ENCODE measurements at regions not wholly inside any gene's neighbourhood (a gene's known extent, or its start where the extent isn't known, plus 50 kb on each side); places are given as distances from the start of the nearest gene placed in this dataset.
A peak's percentile ranks its signal among the peaks of the same experiment; 100 is the strongest.

DNA sequence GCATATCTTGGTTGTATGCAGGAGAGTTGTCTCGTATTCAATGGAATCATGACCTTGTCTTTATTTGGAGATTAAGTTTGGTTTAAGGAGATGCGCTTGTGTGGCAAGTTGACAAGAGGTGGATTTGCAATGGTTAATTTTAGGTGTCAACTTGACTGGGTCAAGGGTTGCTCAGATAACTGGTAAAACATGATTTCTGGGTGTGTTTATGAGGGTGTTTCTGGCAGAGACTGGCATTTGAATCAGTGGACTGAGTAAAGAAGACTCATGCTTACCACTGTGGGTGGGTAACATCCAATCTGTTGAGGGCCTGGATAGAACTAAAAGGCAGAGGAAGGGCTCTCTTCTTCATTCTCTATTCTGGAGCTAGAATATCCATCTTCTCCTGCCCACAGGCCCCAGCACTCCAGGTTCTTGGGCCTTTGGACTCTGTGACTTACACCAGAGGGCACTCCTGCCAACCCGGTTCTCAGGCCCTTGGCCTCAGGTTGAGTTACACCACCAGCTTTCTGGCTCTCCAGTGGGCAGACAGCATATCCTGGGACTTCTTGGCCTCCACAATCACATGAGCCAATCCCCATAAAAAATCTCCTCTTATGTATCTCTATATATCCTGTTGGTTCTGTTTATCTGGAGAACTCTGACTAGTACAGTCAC, 141.5 kb upstream of the ARID2 start:
- Histone ChIP-seq H3K36me3 (ENCODE audit: control insufficient read depth, insufficient read depth, low read length) (no peaks in the 10 kb centered on the region), H3K27me3 (replicated peaks; ENCODE audit: control insufficient read depth, insufficient read depth, low read length) (no peaks in the 10 kb centered on the region), H3K4me3 (replicated peaks; ENCODE audit: low read depth, low read length) (no peak overlapping the region)
- TF ChIP-seq, protein P1, sequence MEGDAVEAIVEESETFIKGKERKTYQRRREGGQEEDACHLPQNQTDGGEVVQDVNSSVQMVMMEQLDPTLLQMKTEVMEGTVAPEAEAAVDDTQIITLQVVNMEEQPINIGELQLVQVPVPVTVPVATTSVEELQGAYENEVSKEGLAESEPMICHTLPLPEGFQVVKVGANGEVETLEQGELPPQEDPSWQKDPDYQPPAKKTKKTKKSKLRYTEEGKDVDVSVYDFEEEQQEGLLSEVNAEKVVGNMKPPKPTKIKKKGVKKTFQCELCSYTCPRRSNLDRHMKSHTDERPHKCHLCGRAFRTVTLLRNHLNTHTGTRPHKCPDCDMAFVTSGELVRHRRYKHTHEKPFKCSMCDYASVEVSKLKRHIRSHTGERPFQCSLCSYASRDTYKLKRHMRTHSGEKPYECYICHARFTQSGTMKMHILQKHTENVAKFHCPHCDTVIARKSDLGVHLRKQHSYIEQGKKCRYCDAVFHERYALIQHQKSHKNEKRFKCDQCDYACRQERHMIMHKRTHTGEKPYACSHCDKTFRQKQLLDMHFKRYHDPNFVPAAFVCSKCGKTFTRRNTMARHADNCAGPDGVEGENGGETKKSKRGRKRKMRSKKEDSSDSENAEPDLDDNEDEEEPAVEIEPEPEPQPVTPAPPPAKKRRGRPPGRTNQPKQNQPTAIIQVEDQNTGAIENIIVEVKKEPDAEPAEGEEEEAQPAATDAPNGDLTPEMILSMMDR (IDR thresholded peaks at IDR 0.05; ENCODE audit: insufficient read depth, low read length, poor library complexity, severe bottlenecking): peak; percentile 15
- no peak for DNase-seq (ENCODE audit: extremely low read depth, insufficient read length)

GRCh38 chr12:45590646-45591045, 138.9 kb upstream of the ARID2 start:
- H3K36me3 ChIP-seq (ENCODE audit: control insufficient read depth, insufficient read depth, low read length): no peaks in the 10 kb centered on the region
- no peak for DNase-seq (ENCODE audit: extremely low read depth, insufficient read length)
- H3K27me3 ChIP-seq (replicated peaks; ENCODE audit: control insufficient read depth, insufficient read depth, low read length): no peaks in the 10 kb centered on the region
- TF ChIP-seq, protein P1 (IDR thresholded peaks at IDR 0.05; ENCODE audit: insufficient read depth, low read length, poor library complexity, severe bottlenecking): no peak
- H3K4me3 ChIP-seq (replicated peaks; ENCODE audit: low read depth, low read length): no peak overlapping the region

DNA sequence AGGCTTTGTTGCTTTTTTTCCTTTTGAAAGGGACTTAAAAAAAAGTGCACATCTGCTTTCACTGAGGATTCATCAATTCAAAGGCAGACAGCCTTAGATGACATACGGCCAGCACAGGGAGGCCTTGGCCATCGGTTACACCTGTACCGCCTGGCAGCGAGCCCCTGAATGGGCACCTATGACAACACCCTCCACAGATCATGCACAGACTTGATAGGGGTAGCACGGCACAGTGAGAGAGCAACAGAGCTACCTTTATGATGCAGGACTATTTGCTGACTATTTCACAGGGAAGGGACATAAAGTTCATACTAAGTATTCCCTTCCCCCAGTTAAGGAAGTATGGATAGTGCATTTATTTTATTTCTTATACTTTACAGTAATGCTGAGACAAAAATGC, 137.9 kb upstream of the ARID2 start:
- no peak for DNase-seq (ENCODE audit: extremely low read depth, insufficient read length)
- Histone ChIP-seq H3K36me3 (ENCODE audit: control insufficient read depth, insufficient read depth, low read length) (no peaks in the 10 kb centered on the region), H3K27me3 (replicated peaks; ENCODE audit: control insufficient read depth, insufficient read depth, low read length) (no peaks in the 10 kb centered on the region), H3K4me3 (replicated peaks; ENCODE audit: low read depth, low read length) (no peak overlapping the region)
- TF ChIP-seq, protein P1 (IDR thresholded peaks at IDR 0.05; ENCODE audit: insufficient read depth, low read length, poor library complexity, severe bottlenecking): no peak

- TF ChIP-seq, protein P1 (IDR thresholded peaks at IDR 0.05; ENCODE audit: insufficient read depth, low read length, poor library complexity, severe bottlenecking): no peak
- Histone ChIP-seq H3K36me3 (ENCODE audit: control insufficient read depth, insufficient read depth, low read length) (no peaks in the 10 kb centered on the region), H3K4me3 (replicated peaks; ENCODE audit: low read depth, low read length) (no peak overlapping the region), H3K27me3 (replicated peaks; ENCODE audit: control insufficient read depth, insufficient read depth, low read length) (no peaks in the 10 kb centered on the region)
- no peak for DNase-seq (ENCODE audit: extremely low read depth, insufficient read length)
These were observed 133.1 kb upstream of the ARID2 start for GRCh38 chr12:45596366-45596765.

DNA sequence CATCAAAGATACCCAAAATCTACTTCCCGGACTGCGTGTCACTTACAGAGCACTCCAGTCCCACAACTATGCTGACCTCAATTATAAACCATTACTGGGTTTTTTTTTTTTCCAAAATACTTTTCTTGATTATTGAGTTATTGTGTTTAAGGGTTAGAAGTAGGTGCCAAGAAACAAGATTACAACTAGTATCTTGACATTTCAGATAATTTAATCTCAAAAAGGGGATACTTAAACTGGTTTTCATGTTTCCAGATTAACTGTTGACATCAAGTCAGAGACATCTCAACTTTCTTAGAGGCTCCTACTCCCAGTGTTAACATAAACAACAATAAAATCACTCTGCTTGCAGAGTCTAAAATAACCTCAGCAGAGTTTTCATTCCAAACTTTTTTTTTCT, 131.2 kb upstream of the ARID2 start:
- H3K36me3 ChIP-seq (ENCODE audit: control insufficient read depth, insufficient read depth, low read length): no peaks in the 10 kb centered on the region
- no peak for DNase-seq (ENCODE audit: extremely low read depth, insufficient read length)
- H3K27me3 ChIP-seq (replicated peaks; ENCODE audit: control insufficient read depth, insufficient read depth, low read length): no peaks in the 10 kb centered on the region
- TF ChIP-seq, protein P1 (IDR thresholded peaks at IDR 0.05; ENCODE audit: insufficient read depth, low read length, poor library complexity, severe bottlenecking): no peak
- no peak overlapping the region for H3K4me3 ChIP-seq (replicated peaks; ENCODE audit: low read depth, low read length)

DNA sequence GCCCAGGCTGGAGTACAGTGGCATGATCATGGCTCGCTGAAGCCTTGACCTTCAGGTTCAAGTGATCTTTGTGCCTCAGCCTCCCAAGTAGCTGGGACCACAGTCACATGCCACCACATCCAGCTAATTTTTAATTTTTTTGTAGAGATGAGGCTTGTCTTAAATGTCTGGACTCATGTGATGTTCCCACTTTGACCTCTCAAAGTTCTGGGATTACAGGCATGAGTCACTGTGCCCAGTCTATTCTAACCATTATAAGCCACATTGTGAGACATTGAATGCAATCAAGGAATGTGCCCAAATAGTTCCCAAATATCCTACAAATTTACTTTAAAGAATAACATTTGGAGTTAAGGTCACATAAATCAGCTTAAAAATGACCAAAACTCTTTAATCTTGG, 130.7 kb upstream of the ARID2 start:
- DNase-seq (ENCODE audit: extremely low read depth, insufficient read length): no peak
- no peaks in the 10 kb centered on the region for H3K36me3 ChIP-seq (ENCODE audit: control insufficient read depth, insufficient read depth, low read length)
- TF ChIP-seq, protein P1 (IDR thresholded peaks at IDR 0.05; ENCODE audit: insufficient read depth, low read length, poor library complexity, severe bottlenecking): no peak
- H3K4me3 ChIP-seq (replicated peaks; ENCODE audit: low read depth, low read length): no peak overlapping the region
- H3K27me3 ChIP-seq (replicated peaks; ENCODE audit: control insufficient read depth, insufficient read depth, low read length): no peaks in the 10 kb centered on the region

All from GM06990 (cell line).